IMR-90 (cell line): ENCODE measurements at regions not wholly inside any gene's neighbourhood (a gene's known extent, or its start where the extent isn't known, plus 50 kb on each side); places are given as distances from the start of the nearest gene placed in this dataset.

Experiments
- ATAC-seq: fragments of 200-7000 bp; cut with Tn5 transposase; 2 replicates; pipeline ENCODE4 v1.9.1; 2020; ENCODE audit warnings: low read depth, mild to moderate bottlenecking, moderate library complexity
- BruUV-seq: library from RNA; stranded (reverse); fragments of 400-500 nt; replicated peaks from 2 replicates; lab custom pipeline; 2021; lab: Mats Ljungman, UMichigan
- CTCF ChIA-PET: fragments of 300-600 bp; formaldehyde crosslinking; extraction: SDS; loops from one replicate; lab custom pipeline; 2021; ENCODE audit warnings: antibody characterized with exemption; lab: Yijun Ruan, JAX
- POLR2A ChIA-PET: fragments of 300-600 bp; sonication (Branson Sonifier 250); formaldehyde crosslinking; loops from one replicate; lab custom pipeline; 2022; ENCODE audit warnings: antibody characterized with exemption; ENCODE audit not compliant: unreplicated experiment; lab: Charles Lee
- DNase-seq: peaks from one replicate; pipeline ENCODE4 v3.0.0; 2013
- H2AFZ ChIP-seq: replicated peaks from 2 replicates; pipeline ENCODE3; 2013; ENCODE audit warnings: low read length, mild to moderate bottlenecking; ENCODE audit not compliant: poor library complexity
- H2AK5ac ChIP-seq: 2 replicates; pipeline ENCODE4 v1.6.1; 2013; ENCODE audit warnings: low read depth, low read length, inconsistent platforms
- H2AK9ac ChIP-seq: replicated peaks from 2 replicates; pipeline ENCODE3; 2013; ENCODE audit warnings: mild to moderate bottlenecking, low read depth, low read length, moderate library complexity; ENCODE audit not compliant: poor library complexity
- H2BK120ac ChIP-seq: 2 replicates; pipeline ENCODE4 v1.6.1; 2013; ENCODE audit warnings: low read depth, low read length, inconsistent platforms
- H2BK15ac ChIP-seq: 3 replicates; pipeline ENCODE4 v1.6.1; 2013; ENCODE audit warnings: low read depth, low read length, inconsistent platforms
- H2BK20ac ChIP-seq: 2 replicates; pipeline ENCODE4 v1.6.1; 2013; ENCODE audit warnings: low read depth, mild to moderate bottlenecking, inconsistent platforms, low read length, moderate library complexity
- H2BK5ac ChIP-seq: 2 replicates; pipeline ENCODE4 v1.6.1; 2013; ENCODE audit warnings: mild to moderate bottlenecking, low read depth, low read length, inconsistent platforms; ENCODE audit not compliant: poor library complexity, severe bottlenecking
- H3K14ac ChIP-seq: replicated peaks from 2 replicates; pipeline ENCODE4 v1.6.1; 2013; ENCODE audit warnings: low read depth, low read length, inconsistent platforms
- H3K18ac ChIP-seq: 2 replicates; pipeline ENCODE4 v1.6.1; 2013; ENCODE audit warnings: low read depth, low read length, control low read depth
- H3K23ac ChIP-seq: 2 replicates; pipeline ENCODE4 v1.6.1; 2013; ENCODE audit warnings: low read depth, low read length, inconsistent platforms
- H3K27ac ChIP-seq: 2 replicates; pipeline ENCODE4 v1.5.1; 2013; ENCODE audit warnings: mild to moderate bottlenecking, control low read depth, low read length; ENCODE audit not compliant: insufficient read depth
- H3K27me3 ChIP-seq: 2 replicates; pipeline ENCODE4 v1.6.1; 2013; ENCODE audit warnings: low read length; ENCODE audit not compliant: control insufficient read depth, insufficient read depth
- H3K36me3 ChIP-seq: 2 replicates; pipeline ENCODE4 v1.6.1; 2013; ENCODE audit warnings: low read length, mixed read lengths; ENCODE audit not compliant: control insufficient read depth, insufficient read depth
- H3K4ac ChIP-seq: 2 replicates; pipeline ENCODE4 v1.6.1; 2013; ENCODE audit warnings: low read depth, low read length, inconsistent platforms
- H3K4me1 ChIP-seq: 2 replicates; pipeline ENCODE4 v1.6.1; 2013; ENCODE audit warnings: low read length, mixed read lengths; ENCODE audit not compliant: control insufficient read depth, insufficient read depth
- H3K4me2 ChIP-seq: 2 replicates; pipeline ENCODE4 v1.6.1; 2013; ENCODE audit warnings: low read depth, mild to moderate bottlenecking, control low read depth, low read length, moderate library complexity
- H3K4me3 ChIP-seq: 2 replicates; pipeline ENCODE4 v1.5.1; 2013; ENCODE audit warnings: low read depth, mild to moderate bottlenecking, control low read depth, low read length, moderate library complexity; ENCODE audit not compliant: insufficient read depth
- H3K56ac ChIP-seq: 2 replicates; pipeline ENCODE4 v1.6.1; 2013; ENCODE audit warnings: low read length, inconsistent platforms; ENCODE audit not compliant: insufficient read depth; ENCODE audit errors: extremely low read depth
- H3K79me1 ChIP-seq, 2 experiments: 2 replicates each; pipeline ENCODE4 v1.6.1; 2013; ENCODE audit warnings: low read length in 2 of 2, inconsistent platforms in 1 of 2, low read depth in 1 of 2
- H3K9ac ChIP-seq: 2 replicates; pipeline ENCODE4 v1.6.1; 2013; ENCODE audit warnings: low read depth, low read length, control low read depth
- H3K9me1 ChIP-seq: 2 replicates; pipeline ENCODE4 v1.6.1; 2013; ENCODE audit warnings: low read length, inconsistent platforms; ENCODE audit not compliant: insufficient read depth
- H3K9me3 ChIP-seq: 2 replicates; pipeline ENCODE4 v1.6.1; 2013; ENCODE audit warnings: low read length; ENCODE audit not compliant: control insufficient read depth, insufficient read depth
- H4K20me1 ChIP-seq: 2 replicates; pipeline ENCODE4 v1.6.1; 2013; ENCODE audit warnings: low read length, inconsistent platforms; ENCODE audit not compliant: insufficient read depth
- H4K5ac ChIP-seq: 2 replicates; pipeline ENCODE4 v1.6.1; 2013; ENCODE audit warnings: mild to moderate bottlenecking, low read depth, low read length, control low read depth
- H4K8ac ChIP-seq, 2 experiments: 2 replicates each; pipeline ENCODE4 v1.6.1; 2013; ENCODE audit warnings: low read depth in 2 of 2, low read length in 2 of 2, control low read depth in 1 of 2, inconsistent platforms in 1 of 2
- H4K91ac ChIP-seq: 2 replicates; pipeline ENCODE4 v1.6.1; 2013; ENCODE audit warnings: low read depth, low read length, inconsistent platforms; ENCODE audit not compliant: insufficient read depth
- BHLHE40 ChIP-seq: fragments of 150-350 bp; IDR thresholded peaks from 2 replicates; pipeline ENCODE4 v1.6.1; 2016; ENCODE audit warnings: mild to moderate bottlenecking, low read depth, low read length
- CHD1 ChIP-seq: IDR thresholded peaks from 2 replicates; pipeline ENCODE4 v1.6.1; 2012; ENCODE audit warnings: low read depth, low read length, improper control_type of control experiment
- FOS ChIP-seq: fragments of 150-350 bp; IDR thresholded peaks from 2 replicates; pipeline ENCODE4 v1.6.1; 2016; ENCODE audit warnings: low read depth, low read length
- MXI1 ChIP-seq: IDR thresholded peaks from 2 replicates; pipeline ENCODE4 v1.6.1; 2012; ENCODE audit warnings: low read depth, mild to moderate bottlenecking, low read length, moderate library complexity, borderline replicate concordance
- RAD21 ChIP-seq: IDR thresholded peaks from 2 replicates; pipeline ENCODE4 v1.6.1; 2012; ENCODE audit warnings: low read length, improper control_type of control experiment
- RCOR1 ChIP-seq: IDR thresholded peaks from 2 replicates; pipeline ENCODE4 v1.6.1; 2012; ENCODE audit warnings: mild to moderate bottlenecking, low read length, improper control_type of control experiment; ENCODE audit not compliant: insufficient replicate concordance
- RFX5 ChIP-seq: IDR thresholded peaks from 2 replicates; pipeline ENCODE4 v1.8.0; 2012; ENCODE audit warnings: low read depth, mild to moderate bottlenecking, low read length, moderate library complexity
- SMC3 ChIP-seq: fragments of 150-350 bp; IDR thresholded peaks from 2 replicates; pipeline ENCODE4 v1.6.1; 2016; ENCODE audit warnings: low read depth, mild to moderate bottlenecking, antibody characterized with exemption, low read length, moderate library complexity
- WGBS, 2 experiments: methylation state at CpG; one replicate each; pipeline versions ENCODE4 v1.1.5 to v1.1.7; 2013; ENCODE audit warnings: missing lambda C conversion rate in 2 of 2; ENCODE audit not compliant: insufficient read length in 1 of 2; ENCODE audit errors: extremely low coverage in 2 of 2; 5-methylcytosine and 5-hydroxymethylcytosine counted together
- dilution Hi-C: fragments of 300-500 bp; cut with HindIII; formaldehyde crosslinking; loops from one replicate; pipeline ENCODE4 v1.14.3; 2018; ENCODE audit warnings: low sequenced_read_pairs; ENCODE audit not compliant: unreplicated experiment
- in situ Hi-C: fragments of 300-500 bp; cut with MboI; formaldehyde crosslinking; loops from 3 replicates; pipeline ENCODE4 v1.14.3; 2019; ENCODE audit warnings: low sequenced_read_pairs, inconsistent platforms, mixed read lengths
- intact Hi-C: fragments of 100-400 bp; cut with micrococcal nuclease; formaldehyde crosslinking; loops from 2 replicates; pipeline ENCODE4 v1.10.0; 2022
- TF ChIP-seq, protein P1 (sequence below): fragments of 150-350 bp; IDR thresholded peaks from 2 replicates; pipeline ENCODE4 v1.6.1; 2016; ENCODE audit warnings: low read depth, mild to moderate bottlenecking, low read length, moderate library complexity, borderline replicate concordance
- TF ChIP-seq, protein P2 (sequence below): conservative IDR thresholded peaks from 2 replicates; pipeline ENCODE4 v1.5.1; 2012; ENCODE audit warnings: mild to moderate bottlenecking, low read depth, low read length, improper control_type of control experiment

DNA sequence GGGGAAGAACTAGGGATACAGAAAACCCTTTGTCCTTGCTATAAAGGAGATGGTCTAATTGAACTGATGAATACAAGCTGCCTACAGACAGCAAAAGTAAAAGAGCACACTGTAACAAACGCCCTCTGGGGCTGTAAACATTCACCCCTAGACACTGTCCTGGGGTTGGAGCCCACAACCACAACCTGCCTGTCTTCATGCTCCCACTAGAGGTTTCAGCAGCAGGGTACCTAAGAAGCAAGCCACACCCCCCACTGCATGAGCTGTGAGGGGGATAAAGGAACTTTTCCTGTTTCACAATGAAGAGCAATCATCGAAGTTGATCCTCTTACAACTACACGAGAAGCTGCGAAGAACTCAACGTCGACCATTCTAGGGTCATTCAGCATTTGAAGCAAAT lies 90.5 kb upstream of the LUZP2 start:
- Histone ChIP-seq H4K5ac (no peak overlapping the region), H2BK120ac (no peak overlapping the region), H3K79me1 (no peaks in the 10 kb centered on the region), H2BK5ac (no peak overlapping the region), H3K9me3 (no peaks in the 10 kb centered on the region), H3K4ac (no peak overlapping the region), H2AK9ac (no peak overlapping the region), H4K8ac (no peak overlapping the region), H2BK20ac (no peak overlapping the region), H3K27ac (no peak overlapping the region), H3K9ac (no peak overlapping the region), H3K56ac (no peak overlapping the region), H3K4me3 (no peak overlapping the region), H3K27me3 (no peaks in the 10 kb centered on the region), H3K4me2 (no peak overlapping the region), H2BK15ac (no peak overlapping the region), H3K18ac (no peak overlapping the region), H4K91ac (no peak overlapping the region), H3K36me3 (no peaks in the 10 kb centered on the region), H3K14ac (no peak overlapping the region), H3K9me1 (no peaks in the 10 kb centered on the region), H2AFZ (no peak overlapping the region), H2AK5ac (no peak overlapping the region), H4K20me1 (no peaks in the 10 kb centered on the region), H3K4me1 (no peaks in the 10 kb centered on the region), H3K23ac (no peak overlapping the region)
- DNase-seq (no peak), ATAC-seq (no peak)
- BruUV-seq: no TSS peak
- TF ChIP-seq, protein P1, sequence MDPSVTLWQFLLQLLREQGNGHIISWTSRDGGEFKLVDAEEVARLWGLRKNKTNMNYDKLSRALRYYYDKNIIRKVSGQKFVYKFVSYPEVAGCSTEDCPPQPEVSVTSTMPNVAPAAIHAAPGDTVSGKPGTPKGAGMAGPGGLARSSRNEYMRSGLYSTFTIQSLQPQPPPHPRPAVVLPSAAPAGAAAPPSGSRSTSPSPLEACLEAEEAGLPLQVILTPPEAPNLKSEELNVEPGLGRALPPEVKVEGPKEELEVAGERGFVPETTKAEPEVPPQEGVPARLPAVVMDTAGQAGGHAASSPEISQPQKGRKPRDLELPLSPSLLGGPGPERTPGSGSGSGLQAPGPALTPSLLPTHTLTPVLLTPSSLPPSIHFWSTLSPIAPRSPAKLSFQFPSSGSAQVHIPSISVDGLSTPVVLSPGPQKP: no peak
- TF ChIP-seq SMC3 (no peak), CHD1 (no peak), FOS (no peak), RAD21 (no peak), MXI1 (no peak), BHLHE40 (no peak), RCOR1 (no peak), RFX5 (no peak)
- TF ChIP-seq, protein P2, sequence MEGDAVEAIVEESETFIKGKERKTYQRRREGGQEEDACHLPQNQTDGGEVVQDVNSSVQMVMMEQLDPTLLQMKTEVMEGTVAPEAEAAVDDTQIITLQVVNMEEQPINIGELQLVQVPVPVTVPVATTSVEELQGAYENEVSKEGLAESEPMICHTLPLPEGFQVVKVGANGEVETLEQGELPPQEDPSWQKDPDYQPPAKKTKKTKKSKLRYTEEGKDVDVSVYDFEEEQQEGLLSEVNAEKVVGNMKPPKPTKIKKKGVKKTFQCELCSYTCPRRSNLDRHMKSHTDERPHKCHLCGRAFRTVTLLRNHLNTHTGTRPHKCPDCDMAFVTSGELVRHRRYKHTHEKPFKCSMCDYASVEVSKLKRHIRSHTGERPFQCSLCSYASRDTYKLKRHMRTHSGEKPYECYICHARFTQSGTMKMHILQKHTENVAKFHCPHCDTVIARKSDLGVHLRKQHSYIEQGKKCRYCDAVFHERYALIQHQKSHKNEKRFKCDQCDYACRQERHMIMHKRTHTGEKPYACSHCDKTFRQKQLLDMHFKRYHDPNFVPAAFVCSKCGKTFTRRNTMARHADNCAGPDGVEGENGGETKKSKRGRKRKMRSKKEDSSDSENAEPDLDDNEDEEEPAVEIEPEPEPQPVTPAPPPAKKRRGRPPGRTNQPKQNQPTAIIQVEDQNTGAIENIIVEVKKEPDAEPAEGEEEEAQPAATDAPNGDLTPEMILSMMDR: no peak
- no CpG with 5 or more reads among the region's 6 CpGs for WGBS, 2 experiments
- intact Hi-C loops (no loop called here), dilution Hi-C loops (no loop called here), in situ Hi-C loops (no loop called here)
- CTCF ChIA-PET: no interaction called here
- POLR2A ChIA-PET: no interaction called here
